ENCODE measurements at regions not wholly inside any gene's neighbourhood (a gene's known extent, or its start where the extent isn't known, plus 50 kb on each side); places are given as distances from the start of the nearest gene placed in this dataset.
"Not testable (repeated sequence)": the region's sequence is repeated elsewhere in the genome, so short reads cannot be mapped to it uniquely, and the experiment has no call there.

- DNase-seq: no peak
These were observed 118.8 kb downstream of the C16orf95 start for GRCh38 chr16:87198328-87198832.

- DNase-seq: no peak
These were observed 118.3 kb downstream of the C16orf95 start for GRCh38 chr16:87198881-87199280.

- DNase-seq: no peak
These were observed 117.8 kb downstream of the C16orf95 start for GRCh38 chr16:87199379-87199778.

GRCh38 chr16:87199901-87200300 lies 117.3 kb downstream of the C16orf95 start:
- DNase-seq: no peak

- DNase-seq: no peak
These were observed 116.6 kb downstream of the C16orf95 start for GRCh38 chr16:87200637-87201036.

GRCh38 chr16:87201052-87201451 lies 116.1 kb downstream of the C16orf95 start:
- DNase-seq: no peak

- DNase-seq: no peak
These were observed 115.4 kb downstream of the C16orf95 start for GRCh38 chr16:87201790-87202189.

GRCh38 chr16:87202346-87202745 lies 114.8 kb downstream of the C16orf95 start:
- DNase-seq: no peak

- DNase-seq: peak; percentile 21
These were observed 114.0 kb downstream of the C16orf95 start for GRCh38 chr16:87203060-87203656.

GRCh38 chr16:87206646-87207451 lies 110.3 kb downstream of the C16orf95 start:
- no peak for DNase-seq

GRCh38 chr16:87207509-87207908 lies 109.7 kb downstream of the C16orf95 start:
- no peak for DNase-seq

- DNase-seq: no peak
These were observed 109.2 kb downstream of the C16orf95 start for GRCh38 chr16:87207965-87208364.

GRCh38 chr16:87208968-87209367 lies 108.2 kb downstream of the C16orf95 start:
- not testable (repeated sequence) for DNase-seq

GRCh38 chr16:87209808-87210512 lies 107.2 kb downstream of the C16orf95 start:
- no peak for DNase-seq

GRCh38 chr16:87210894-87211293 lies 106.3 kb downstream of the C16orf95 start:
- DNase-seq: no peak

- DNase-seq: no peak
These were observed 105.2 kb downstream of the C16orf95 start for GRCh38 chr16:87212026-87212425.

GRCh38 chr16:87213536-87213935 lies 103.7 kb downstream of the C16orf95 start:
- DNase-seq: no peak

GRCh38 chr16:87216148-87216840 lies 100.9 kb downstream of the C16orf95 start:
- no peak for DNase-seq

GRCh38 chr16:87216841-87217275 lies 100.3 kb downstream of the C16orf95 start:
- no peak for DNase-seq

GRCh38 chr16:87217802-87218201 lies 99.4 kb downstream of the C16orf95 start:
- DNase-seq: not testable (repeated sequence)

- no peak for DNase-seq
These were observed 98.7 kb downstream of the C16orf95 start for GRCh38 chr16:87218281-87219055.

- DNase-seq: no peak
These were observed 97.8 kb downstream of the C16orf95 start for GRCh38 chr16:87219287-87219909.

All from NCI-H526 treated with DMSO at 0.1 percent for 48 hours (cell line).